NCI-H2227 treated with DMSO at 0.1 percent for 48 hours (cell line): ENCODE measurements at regions not wholly inside any gene's neighbourhood (a gene's known extent, or its start where the extent isn't known, plus 50 kb on each side); places are given as distances from the start of the nearest gene placed in this dataset.
"Not testable (repeated sequence)": the region's sequence is repeated elsewhere in the genome, so short reads cannot be mapped to it uniquely, and the experiment has no call there.

ENCODE experiments used
- DNase-seq: peaks from one replicate; lab custom pipeline; 2025; lab: John Stamatoyannopoulos, UW

DNA sequence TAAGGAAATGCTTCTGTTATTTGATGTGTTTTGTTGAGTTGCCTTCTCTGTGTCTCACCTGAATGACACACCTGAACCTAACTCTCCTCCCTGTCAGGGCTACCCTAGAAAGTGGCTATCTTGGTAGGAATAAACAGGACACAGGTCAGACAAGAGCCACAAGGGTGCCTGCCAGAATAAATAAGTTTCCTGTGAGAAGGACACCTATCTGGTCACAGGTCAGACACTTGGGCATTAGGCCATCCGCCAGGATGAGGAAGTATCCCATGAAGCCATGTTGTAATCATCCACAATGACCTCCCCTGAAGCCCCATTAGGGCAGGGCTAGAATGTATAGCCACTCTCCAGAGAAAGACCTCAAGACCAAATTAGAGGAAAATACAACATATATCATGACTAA is 318.8 kb downstream of the ZNF674 start:
- DNase-seq, result no peak

DNA sequence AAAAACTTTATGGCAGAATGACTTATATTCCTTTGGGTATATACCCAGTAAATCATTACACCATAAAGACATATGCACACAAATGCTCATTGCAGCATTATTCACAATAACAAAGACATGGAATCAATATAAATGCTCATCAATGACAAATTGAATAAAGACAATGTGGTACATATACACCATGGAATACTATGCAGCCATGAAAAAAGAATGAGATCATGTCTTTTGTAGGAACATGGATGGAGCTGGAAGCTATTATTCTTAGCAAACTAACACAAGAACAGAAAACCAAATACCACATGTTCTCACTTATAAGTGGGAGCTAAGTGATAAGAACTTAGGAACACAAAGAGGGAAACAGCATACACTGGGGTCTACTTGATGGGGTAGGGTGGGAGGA is 321.7 kb downstream of the ZNF674 start:
- DNase-seq, result not testable (repeated sequence)

DNA sequence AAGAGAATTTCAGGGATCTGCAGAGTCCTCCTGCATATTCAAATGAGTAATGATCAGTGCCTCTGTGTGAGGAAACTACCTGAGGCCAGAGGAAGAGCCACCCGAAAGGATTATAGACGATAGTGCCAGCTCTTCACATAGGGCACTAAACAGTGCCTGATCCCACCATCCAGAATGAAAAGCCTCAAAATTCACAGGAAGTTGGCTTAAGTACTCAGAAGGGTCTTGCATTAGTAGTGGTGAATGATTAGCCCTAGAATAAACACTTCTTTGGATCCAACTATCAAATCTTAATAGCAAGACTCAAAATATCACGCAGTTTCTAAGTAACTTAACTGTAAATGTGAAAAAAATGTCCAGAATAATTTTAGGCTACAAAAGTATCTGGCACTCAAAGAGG is 324.4 kb downstream of the ZNF674 start:
- no peak for DNase-seq

DNA sequence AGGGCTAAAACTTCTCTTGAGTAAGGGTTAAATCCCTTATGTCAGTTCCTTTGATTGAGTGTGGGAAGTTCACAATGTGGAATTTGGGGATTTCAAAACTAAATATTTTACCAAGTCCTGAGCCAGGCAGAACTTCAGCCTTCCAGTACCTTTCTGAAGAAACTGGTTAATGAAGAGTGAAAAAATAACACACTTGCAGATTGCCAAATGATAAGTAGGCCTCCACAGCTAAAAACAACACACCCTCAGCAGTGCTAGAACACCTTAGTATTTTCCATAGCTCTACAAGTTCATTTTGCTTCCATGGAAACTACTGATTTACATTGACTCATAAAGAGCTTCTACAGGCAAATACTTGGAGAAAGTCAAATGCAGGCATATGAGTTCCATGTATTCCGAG is 326.8 kb downstream of the ZNF674 start:
- no peak for DNase-seq

DNA sequence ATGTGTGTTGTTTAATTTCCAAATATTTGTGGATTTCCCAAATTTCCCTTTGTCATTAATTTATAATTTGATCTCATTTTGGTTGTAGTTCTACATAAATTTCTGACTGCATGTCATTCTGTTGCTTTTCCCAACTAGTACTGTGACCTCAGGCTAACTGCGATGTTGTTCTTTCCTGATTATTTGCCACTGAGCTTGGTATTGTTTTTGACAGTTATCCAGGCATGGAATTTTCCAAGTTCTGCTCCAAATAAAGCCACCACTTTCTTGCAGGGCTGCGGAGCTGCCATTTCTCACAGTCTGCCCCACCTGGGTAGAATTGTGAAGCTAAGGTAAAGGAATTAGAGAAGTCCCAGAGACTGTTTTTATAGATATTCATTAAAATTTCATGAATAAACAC is 328.8 kb downstream of the ZNF674 start:
- DNase-seq, result no peak

DNA sequence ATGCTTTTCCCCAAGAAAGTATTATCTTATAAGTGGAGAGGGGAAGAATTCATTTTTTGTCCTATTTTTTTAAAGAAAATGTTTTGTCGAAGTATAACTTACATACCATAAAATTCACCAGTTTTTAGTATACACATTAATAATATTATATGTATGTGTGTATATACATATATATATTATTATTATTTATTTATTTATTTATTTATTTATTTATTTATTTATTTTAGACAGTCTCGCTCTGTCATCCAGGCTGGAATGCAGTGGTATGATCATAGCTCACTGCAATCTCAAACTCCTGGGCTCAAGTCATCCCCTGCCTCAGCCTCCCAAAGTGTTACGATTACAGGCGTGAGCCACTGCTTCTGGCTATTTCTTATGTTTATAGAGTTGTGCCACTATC is 334.1 kb downstream of the ZNF674 start:
- DNase-seq, result no peak

DNA sequence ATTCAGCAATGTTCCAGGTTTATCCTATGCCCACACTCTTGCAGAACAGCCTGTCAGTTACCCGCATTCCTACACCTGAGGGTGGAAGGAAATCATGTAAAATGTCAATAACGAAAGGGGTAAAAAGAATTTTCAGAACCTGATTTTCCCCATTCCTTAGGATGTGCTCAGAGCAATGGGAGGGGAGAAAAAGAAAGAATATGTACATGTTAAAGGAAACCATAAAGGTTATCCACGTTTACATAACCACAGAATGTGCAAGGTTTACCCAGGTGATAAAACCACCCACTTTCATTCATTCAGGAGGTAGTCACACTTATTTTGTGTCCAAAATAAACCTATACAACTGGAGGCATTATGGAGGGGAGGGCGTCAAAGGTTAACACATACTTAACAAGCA is 335.5 kb downstream of the ZNF674 start:
- no peak for DNase-seq

DNA sequence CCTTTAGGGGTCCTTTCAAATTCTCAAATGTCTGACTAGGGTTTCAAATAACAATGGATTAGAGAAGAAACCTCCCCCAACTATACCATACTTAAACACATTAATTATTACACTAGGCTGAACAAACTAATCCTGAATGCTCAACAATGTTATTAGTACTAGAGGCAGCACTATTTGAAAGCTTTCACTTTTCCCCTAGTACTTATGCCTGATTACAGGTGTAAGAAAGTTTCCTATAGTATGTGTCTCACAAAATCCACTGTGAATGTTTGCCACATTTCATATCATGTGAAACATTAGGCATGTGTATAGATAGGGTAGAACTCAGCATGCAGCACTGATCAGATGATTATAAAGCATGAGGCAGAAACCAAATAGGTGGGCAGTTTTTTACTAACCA is 336.2 kb downstream of the ZNF674 start:
- DNase-seq, result no peak

DNA sequence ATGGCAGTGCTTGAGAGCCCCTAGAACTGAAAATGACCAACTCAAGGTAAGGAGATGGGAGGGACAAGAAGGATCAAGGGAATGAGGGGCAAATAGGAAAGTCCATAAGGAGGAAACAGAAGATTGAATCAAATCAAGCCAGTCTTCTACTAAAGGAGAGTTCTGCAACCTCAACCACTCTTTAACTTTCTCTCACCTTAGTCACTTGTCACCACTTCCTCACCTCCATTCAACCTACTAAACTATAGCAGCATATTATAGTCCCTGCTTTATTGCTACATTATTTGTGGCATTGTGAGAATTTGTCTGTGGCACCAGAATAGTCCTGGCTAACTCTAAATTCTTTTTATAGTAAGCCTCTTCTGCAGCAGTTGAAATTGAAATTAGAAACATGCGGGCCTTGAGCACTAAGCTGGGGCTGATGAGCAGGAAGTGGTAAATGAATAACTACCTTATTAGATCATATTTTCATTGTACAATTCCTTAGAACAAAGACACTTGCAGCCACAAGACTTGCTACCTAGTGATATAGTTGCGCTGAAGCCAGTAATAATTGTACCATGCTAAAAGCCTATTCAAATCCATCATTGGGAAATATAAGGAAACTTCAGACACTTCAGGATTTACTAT is 336.9 kb downstream of the ZNF674 start:
- DNase-seq, result no peak

DNA sequence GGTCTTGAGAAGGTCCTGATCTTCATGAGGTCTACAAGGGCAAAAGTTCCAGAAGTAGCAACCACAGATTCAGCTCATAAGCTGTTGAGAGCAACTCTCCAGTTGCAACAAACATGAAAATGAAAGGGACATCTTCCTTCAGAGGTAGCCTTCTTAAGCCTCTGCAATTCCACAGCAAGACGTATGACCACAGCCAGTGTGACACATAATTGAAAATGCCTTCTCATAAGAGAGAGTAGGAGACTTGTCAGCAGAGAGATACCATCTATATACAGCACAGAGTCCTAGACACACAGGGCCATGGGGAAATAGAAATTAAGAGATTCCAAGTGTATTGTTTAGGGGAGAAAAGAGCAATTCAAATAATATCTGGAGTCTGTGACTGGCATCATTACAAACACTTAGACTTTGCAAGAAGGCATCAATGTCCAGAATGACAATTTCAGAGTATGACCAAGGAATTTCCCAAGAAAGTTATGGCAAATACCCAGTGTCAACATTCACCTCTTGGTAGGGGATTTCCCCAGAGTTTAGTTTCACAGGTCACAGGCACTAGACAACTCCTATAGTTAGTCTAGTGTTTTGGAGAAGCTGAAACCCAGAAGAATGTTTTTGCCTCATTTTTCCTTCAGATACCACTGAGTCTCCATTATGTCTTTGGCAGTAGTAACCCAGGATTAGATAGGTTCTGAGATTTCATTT is 340.3 kb downstream of the ZNF674 start:
- no peak for DNase-seq

DNA sequence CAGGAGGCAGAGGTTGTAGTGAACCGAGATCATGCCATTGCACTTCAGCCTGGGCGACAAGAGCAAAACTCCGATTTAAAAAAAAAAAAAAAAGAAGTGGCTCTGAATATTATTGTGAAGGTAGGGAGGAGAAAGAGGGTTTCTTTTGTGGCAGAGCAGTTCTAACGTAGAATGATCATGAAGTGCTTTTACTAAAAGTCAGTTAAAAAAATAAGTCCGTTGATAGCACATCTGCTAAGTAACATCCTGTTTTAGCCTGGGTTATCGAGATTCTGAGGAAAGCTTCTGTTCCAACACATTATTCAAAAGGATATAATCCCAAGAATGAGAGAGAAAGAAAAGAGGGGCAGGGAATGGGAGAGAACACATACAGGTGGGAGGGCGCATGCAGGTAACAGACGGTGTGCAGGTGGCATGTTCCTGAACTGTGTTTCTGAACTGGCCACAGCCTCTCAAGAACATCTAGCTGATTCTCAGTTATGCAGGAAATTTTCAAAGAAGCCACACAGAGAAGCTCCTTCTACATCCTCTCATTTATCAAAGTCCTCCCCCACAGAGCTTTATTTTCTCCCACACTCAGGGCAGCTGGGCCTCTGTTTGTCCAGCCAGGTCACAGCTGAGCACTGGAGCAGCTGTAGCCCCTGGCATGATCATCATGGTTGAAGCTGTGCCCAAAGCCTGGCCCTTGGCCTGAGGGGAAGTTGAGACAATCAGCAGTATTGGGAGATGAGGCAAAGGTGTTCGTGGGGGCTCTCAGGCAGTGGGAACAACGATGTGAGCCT is 342.3 kb downstream of the ZNF674 start:
- no peak for DNase-seq

DNA sequence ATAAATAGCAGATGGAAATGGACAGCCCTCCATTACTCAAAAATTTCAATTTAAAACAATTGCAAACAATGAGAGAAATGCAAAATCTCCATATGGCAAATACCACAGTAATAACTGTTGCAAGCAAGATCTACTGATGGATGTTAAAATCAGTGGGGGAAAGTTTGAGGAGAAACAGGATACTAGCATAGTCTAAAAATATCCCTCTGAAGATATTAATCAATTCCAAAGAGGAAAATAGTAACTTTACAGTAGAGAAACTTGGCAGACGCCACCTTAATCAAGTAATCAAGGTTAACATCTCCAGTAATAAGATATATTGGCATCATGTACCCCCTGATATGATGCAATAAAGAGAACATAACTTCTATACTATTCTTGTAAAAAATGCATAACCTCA is 344.8 kb downstream of the ZNF674 start:
- no peak for DNase-seq

DNA sequence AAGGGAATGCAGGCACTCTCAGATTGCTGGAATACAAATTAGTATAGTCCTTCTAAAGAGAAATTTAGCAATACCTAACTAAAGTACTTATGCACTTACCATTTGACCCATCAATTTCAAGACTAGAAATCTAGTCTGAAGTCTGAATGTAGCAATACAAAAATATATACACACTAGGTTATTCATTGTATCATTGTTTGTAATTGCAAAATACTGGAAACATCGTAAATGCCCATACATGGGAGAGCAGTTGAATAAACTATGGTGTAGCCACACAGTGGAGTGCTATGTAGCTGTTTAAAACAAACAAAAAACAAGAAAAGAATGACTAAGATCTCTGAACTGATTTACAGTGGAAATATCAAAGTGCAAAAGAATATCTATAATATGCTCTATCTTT is 346.4 kb downstream of the ZNF674 start:
- DNase-seq, result no peak

DNA sequence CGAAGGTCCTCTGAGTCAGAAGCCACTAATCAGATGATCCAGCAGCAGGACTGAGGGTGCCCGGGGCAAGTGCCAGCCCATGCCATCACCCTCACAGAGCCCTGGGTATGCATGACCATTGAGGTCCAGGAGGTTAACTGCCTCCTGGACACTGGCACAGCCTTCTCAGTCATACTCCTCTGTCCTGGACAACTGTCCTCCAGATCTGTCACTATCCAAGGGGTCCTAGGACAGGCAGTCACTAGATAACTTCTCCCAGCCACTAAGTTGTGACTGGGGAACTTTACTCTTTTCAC is 358.5 kb downstream of the ZNF674 start:
- DNase-seq, result not testable (repeated sequence)

DNA sequence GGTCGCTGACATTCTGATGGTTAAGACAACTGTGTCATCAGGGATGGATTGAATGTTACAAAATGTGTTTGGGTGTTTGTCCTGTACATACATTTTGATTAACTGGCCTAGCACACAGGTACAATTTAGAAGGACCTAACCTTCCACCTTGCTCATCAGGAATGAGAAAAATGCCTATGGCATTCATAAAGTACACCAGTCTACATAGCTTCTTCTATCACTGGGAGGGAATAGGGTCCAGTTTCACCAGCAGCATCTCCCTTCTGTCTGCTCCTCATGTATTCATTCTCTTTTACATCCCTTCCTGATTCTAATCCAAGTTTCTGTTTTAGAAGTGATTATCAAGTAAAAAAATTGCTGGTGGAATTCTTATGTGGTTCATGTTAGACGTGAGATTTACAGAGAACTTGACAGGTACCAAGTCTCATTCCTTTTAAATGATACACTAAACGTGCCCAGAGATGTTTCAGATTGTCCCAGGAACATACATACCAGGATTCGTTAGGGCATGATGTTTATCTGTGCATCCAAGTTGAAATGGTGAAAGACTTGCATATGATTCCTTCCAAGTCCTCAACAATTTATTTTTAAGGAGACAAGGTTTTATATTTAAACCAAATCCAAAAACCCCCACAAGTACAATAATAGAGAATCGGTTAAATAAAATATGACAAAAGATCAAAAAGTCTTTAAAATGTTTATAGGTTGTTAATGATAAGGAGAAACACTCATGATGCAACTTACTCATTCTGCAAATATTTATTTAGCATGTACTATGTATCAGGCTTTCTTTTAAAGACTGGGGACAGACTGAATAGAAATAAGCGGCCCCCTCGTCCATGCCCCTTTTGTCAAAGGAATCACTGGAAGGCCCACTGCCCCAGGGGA is 359.1 kb downstream of the ZNF674 start:
- no peak for DNase-seq

DNA sequence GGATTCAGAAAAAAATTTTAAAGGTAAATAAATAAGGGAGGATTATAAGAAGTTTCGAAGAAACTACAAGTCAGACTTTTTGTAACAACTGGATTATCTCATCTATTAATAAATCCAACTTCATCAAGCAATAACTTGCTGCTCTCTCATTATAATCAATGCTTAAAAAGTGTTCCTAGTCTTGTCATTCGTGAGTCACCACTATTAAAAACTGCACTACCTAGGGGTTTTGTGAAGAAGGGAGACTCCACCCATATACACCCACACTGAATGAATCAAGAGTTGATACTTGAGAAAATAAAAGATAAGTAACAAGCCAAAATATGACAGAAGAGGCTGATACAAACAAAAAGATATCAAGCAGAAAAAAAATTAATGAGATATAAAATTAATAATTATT is 360.5 kb downstream of the ZNF674 start:
- no peak for DNase-seq

DNA sequence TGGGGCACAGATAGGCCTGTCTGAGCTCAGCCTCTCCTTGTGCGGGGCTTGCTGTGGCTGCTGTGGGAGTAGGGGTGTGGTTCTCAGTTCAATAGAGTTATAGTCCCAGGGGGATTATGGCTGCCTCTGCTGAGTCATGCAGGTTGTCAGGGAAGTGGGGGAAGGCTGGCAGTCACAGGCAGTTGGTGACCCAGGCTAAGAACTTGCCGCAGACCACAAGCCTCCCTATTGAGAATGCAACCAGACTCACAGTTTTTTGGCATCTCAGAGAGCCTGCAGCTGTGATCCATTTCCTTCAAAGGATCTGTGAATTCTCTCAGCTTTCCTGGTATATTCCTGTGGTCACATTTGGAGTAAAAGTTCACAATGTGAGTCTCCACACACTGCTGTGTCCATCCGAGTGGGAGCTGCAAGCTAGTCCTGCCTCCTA is 364.9 kb downstream of the ZNF674 start:
- no peak for DNase-seq

DNA sequence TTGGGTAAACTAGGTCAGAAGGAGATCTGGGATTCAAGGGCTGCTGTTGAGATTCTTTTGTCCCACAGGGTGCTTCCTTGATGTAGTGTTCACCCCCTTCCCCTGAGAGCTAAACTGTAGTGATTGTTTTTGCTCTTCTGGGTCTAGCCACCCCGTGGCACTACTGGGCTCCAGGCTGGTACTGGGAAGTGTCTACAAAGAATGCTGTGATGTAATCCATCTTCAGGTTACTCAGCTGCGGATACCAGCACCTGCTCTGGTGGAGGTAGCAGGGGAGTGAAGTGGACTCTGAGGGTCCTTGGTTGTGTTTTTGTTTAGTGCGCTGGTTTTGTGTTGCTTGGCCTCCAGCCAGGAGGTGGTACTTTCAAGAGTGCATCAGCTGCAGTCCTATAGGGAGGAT is 365.5 kb downstream of the ZNF674 start:
- no peak for DNase-seq

DNA sequence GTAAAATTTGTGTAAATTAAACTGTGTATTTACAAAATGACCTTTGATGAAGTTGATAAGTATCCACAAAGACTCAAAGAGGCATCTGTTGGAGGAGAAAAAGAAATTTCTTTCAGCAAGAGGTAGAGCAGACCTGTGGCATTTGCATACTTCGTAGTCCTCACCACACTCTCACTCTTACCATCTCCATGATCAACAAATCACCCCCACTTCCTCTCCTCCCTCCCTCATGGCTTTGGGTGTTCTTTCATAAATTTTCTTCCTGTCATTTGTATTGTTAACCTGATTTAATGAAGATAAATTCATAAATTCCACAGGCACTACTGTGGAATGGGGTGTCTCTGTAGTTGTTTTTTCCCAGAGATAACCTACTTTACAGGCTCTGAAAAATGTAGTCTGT is 366.5 kb downstream of the ZNF674 start:
- DNase-seq, result no peak

DNA sequence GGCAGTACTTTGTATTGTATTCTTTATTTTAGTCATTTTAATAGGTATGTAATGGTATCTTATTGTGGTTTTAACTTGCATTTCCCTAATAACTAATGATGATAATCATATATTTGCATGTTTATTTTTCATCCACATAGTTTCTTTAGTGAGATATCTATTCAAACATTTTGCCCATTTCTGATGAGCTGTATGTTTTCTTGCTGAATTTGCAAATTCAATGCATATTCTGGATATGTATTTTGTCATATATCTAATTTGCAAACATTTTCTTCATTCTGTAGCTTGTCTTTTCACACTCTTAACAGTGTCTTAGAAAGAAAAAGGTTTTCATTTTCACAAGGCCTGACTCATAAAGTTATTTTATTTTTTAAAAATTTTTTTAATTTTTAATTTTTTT is 372.1 kb downstream of the ZNF674 start:
- DNase-seq, result no peak

DNA sequence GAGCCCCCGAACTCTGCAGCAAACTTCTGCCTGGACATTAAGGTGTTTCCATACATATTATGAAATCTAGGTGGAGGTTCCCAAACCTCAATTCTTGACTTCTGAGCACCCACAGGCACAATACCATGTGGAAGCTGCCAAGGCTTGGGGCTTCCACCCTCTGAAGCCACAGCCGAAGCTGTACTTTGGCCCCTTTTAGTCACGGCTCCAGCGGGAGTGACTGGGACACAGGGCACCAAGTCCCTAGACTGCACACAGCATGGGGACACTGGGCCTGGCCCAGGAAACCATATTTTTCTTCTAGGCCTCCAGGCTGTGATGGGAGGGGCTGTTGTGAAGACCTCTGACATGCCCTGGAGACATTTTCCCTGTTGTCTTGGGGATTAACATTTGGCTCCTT is 373.8 kb downstream of the ZNF674 start:
- not testable (repeated sequence) for DNase-seq

DNA sequence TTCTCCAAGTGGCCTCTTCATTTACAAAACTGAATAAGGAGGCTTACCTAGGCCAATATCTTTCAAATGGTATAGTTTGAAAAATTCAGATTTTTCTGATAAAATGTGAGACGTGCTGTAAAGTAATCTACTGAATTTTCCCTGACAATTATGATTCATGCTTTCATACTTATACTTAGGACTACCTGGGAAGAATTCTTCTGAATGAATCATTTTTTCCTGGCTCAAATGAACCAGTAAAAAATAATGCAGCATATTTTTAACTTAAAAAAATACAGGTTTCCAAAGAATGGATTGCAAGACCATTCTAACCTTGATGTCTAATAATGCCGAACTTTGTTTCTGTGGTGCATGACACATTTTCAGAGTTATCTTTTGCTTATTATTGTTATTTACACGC is 375.4 kb downstream of the ZNF674 start:
- no peak for DNase-seq

DNA sequence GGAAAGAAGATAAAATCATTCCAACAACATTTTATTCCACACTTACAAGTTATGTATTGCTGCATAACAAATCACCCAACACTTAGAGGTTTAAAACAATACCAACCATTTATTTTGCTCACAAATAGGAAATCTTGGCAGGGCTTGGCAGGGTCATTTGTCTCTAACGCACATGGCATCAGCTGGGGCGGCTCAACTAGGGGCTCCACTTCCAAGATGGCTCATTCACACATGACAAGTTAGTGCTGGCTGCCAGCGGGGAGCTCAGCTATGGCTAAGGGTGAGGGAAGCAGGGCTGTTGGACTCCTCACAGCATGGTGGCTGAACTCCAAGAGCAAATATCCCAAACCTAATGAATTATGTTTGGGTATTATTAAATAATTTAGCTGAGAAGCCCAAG is 377.0 kb downstream of the ZNF674 start:
- DNase-seq, result no peak
